ENCODE measurements at regions not wholly inside any gene's neighbourhood (a gene's known extent, or its start where the extent isn't known, plus 50 kb on each side); places are given as distances from the start of the nearest gene placed in this dataset.

DNA sequence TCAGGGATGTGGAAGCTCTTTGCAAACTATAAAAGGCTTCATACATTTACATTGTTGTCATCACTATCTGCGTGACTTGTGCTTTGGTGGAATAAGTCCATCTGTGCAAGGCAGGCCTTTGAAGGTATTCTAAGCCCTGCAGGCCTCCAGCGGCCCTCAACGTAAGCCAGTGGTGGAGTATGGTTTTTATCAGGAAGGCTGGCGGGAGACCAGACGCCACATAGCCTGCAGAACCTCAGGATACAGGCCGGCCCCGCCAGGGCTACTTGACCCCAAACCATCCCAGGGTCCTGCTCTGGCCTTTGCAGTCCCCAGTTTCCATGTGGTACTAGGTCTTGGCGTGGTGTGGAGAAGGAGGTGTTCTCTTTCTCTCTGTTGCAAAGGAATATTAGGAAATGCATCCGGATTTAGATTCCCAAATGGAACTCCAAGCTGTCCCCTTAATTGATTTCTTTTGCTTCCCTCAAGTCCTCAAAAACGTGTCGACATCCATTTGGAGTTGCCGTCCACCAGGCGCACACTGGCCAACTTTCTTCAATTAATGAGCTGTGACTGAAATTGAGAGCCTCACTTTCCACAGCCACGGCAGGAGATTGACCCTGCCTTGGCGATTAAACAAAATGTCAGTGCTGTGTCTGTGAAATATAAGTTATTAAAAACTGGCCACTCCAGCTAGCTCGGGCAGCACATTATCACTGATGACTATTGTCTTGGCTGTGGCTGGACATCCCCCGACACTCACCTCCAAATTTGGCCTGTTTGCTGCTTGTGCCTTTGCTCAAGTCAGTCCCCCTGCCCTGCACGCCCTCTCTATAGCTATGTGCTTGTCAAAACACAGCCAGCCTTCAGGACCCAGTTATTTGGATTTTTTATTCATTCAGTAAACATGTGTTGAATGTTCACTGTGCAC lies 239.8 kb upstream of the TLE3 start:
- no peak for DNase-seq (ENCODE audit: low read depth in 1 of 2, low spot score in 1 of 2)

DNA sequence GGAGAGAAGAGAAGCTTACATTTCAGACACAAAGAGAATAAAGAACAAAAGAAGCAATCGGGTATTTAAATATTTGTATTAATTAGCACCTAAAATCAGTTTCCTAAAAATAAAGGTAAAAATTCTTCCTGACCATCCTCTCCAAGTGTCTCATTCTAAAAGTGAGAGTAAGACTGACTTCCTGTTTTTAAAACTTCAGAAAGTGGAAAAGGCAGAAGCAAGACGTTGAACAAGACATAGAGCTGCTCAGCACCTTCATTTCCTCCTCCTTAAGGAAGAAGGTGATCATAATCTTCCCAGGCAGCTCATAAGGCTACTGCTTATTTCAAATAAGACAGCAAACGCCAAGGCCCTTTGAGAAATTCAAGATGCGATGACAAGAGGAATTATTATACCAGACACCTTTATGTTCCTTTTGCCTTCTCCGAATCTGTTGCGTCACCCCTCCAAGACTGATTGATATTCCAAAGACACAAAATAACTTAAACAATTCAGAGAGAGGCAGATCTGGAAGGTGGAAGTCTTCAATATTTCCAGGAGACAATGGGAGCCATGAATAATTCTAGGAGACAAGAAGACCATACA lies 238.8 kb upstream of the TLE3 start:
- DNase-seq (ENCODE audit: low read depth in 1 of 2, low spot score in 1 of 2), result no peak

DNA sequence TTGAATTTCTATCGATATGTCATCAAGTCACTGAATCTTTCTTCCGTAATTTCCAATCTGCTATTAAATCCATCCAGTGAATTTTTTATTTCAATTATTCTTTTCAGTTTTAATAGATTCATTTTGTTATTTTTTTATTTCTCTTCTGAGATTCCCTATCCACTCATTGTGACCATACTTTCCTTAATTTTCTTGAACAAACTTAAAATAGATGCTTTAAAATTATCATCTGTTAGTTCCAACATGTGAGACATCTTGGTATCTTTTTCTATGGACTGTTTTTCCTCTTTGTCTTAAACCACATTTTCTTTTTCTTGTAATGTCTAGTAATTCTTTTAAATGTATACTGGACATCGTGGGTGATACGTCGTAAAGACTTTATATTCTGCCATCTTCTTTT lies 236.6 kb upstream of the TLE3 start:
- no peak for DNase-seq (ENCODE audit: low read depth in 1 of 2, low spot score in 1 of 2)

DNA sequence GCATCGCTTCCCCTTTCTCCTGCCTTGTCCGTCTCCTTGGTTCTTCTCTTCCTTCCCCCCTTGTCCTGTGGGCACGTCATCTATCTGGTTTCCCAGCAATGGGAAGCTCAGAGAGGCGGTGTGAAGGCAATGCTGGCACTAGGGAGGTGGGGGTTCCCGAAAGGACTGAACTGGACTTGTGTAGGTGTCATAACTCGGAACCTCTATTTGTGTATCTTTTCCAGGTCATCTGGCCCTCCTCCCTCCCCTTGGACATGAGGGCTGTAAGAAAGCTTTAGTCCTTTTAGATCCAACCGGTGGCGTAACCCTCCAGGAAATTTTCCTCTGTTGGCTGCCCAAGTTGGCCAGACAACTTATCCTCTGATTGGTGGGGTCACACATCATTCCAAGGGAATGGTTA lies 231.5 kb upstream of the TLE3 start:
- no peak for DNase-seq (ENCODE audit: low read depth in 1 of 2, low spot score in 1 of 2)

DNA sequence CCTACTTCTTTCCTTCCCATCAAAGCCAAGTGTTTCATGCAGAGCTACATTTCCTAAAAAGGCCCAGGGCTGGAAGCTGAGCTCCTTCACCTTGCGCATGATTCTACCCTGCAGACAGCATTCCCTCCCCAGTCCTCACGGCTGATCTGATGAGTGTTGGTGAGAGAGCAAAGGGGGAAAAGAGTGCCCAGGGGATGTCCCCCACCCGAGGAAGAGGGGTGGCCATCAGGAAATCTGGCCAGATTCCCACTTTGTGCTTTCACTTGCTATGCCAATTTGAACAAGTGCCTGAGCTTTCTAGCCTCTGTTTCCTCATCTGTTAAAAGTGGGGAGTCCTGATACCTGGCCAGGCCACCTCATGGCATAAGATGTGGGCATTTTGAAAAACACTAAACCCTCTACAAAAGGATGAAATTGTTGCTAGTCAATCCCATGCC lies 231.0 kb upstream of the TLE3 start:
- no peak for DNase-seq (ENCODE audit: low read depth in 1 of 2, low spot score in 1 of 2)

DNA sequence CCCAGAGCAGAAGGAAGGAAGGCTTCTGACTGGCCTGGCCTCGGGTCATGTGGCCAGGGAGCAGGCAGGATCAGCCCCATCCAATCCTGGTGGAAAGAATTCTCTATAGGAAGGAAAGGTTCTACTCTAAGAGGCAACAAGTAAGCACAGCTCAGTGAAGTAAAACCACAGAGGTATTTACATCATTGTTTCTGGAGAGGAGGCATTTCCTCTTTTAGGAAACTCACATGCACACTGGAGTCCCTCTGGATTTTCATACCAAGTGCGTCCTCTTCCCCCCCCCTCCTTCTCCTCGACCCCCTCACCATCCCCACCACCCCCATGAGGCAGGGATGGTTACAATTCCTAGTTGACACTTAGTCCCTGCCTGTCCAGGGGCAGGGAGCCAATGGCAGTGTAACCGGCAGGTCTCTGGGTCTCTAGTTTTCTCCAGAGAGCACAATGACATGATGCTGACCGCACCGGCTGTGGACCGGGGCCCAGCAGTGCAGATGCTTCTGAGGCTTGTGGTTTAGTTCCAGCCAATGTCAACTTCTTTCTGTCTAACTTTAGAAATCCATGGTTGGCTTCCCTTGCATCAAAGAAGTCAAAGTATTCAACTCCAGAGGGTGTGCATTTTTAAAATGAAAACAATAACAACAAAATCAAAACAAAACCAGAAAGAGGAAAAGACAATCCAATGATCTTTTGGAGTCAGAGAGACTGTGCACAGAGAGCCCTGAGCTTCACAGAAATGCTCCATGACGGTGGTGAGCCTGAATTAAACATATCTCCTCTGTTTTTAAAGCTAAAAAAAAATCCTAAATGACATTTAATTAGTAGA lies 230.3 kb upstream of the TLE3 start:
- DNase-seq (ENCODE audit: low read depth in 1 of 2, low spot score in 1 of 2), result no peak

DNA sequence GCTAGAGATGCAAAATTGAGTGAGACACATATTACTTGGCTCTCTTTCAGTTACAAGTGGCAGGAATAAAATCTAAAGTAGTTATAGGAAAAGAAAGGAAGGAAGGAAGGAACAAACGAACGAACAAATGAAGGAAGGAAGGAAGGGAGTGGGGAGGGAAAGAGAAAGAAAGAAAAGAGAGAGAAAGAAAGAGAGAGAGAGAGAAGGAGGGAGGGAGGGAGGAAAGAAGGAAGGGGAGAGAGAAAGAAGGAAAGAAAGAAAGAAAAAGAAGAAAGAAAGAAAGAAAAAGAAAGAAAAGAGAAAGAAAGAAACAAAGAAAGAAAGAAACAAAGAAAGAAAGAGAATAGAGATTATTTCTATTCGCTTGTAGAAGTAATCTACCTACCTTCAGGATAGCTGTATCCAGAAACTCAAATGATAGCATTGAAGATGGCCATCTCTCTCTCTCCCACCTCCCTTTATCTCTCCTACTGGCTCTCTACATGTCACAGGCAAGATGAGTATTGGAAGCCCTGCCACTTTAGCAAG lies 229.7 kb upstream of the TLE3 start:
- DNase-seq (ENCODE audit: low read depth in 1 of 2, low spot score in 1 of 2), result no peak

DNA sequence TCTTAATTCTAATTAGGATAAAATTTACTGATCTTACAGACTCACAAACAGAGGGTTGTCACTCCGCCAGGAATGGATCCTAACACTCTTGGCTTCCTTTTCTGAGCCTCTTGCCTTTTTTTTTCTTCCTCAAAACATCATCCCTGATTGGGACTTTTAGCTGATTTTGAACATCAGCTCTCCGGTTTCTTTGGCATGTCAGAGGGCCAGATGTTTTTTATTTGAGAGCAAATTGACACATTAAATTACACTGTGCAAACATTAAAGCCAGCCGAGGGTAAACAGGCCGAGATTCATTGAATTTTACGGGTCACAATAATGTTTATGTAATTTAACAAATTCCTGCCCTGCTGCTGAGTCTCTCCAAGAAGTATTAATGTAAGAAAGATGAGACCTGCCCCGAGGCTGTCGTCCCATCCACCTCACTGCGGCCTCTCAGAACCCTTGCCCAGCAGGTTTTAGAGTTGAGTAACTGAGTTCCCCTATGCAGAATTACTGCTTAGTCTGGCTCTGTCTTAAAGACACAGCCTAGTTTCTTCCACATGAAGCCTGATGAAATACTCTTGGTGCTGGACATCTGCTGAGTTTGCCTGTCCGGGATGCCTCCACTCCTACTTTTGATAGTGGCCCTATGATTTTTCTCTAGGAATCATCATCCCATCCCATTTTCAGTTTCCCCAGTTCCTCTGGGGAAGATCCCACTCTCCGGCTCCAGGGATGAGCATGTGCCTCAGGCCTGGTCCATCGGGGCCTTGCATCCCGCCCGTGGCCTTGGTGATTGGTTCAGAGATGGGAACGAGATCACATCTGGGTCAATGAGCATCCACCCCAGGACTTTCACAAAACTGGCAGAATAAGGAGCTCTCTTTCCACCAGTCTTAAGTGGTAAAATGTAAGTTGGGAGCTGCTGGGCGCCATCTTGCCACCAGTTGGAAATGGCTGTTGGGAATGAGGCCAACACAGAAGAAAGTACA lies 226.6 kb upstream of the TLE3 start:
- DNase-seq (ENCODE audit: low read depth in 1 of 2, low spot score in 1 of 2), result no peak

DNA sequence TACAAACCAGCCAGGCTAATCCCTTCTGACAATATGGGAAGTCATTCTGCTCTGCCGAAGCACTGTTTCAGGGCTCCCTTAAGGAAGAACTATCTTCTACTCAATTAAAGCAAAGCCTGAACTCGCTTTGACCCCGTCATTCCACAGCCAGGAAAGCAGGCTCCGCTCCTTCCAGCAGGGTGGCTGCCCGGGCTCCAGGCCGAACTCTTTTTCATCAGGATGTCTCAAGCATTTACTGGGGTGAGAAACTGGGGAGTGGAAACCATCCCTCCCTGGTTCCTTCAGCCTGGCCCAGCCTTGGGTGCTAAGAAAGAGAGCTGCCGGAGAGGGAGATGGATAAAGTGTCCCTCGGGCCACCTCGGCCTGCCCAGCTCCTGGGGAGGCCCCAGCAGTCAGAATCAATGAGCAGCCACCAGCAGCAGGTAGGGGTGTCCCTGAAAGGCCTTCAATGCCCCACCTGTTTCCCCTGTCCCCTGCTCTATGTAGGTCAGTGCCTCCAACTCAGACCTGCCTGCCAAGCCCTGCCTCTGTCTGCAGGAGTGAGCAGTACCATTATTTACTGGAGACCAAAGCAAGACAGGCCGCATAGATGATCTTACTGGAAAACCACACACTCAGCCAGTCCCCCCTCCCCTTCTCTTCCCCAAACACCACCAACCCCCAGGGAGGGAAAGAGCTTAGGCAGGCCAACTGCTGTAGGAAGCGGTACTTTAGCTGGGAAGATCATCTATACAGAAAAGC lies 225.6 kb upstream of the TLE3 start:
- no peak for DNase-seq (ENCODE audit: low read depth in 1 of 2, low spot score in 1 of 2)

DNA sequence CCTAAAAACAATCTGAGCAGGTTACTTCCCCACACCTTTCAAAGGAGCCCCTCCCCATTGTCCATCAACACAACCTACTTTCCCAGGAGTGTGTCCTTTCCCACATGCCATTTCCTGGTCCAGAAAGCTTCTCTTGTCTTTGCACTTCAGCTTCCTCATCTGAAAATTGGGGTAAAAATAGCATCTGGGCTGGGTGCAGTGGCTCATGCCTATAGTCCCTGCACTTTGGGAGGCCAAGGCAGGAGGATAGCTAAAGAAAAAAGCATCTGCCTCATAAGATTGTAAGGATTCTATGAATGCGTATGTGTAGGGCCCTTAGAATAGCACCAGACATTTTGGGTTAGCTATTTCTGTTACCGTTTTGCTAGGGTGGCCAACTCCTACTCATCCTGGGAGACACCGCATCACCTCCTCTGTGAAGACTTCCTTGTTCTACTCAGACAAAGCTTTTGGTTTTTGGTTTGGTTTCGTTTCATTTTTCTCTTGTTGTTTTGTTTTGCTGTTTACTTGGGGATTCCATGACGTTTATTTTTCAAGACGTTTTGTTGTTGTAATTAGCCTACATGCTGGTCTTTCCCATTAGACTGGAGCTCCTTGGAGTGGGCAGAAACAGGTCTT lies 224.4 kb upstream of the TLE3 start:
- no peak for DNase-seq (ENCODE audit: low read depth in 1 of 2, low spot score in 1 of 2)

DNA sequence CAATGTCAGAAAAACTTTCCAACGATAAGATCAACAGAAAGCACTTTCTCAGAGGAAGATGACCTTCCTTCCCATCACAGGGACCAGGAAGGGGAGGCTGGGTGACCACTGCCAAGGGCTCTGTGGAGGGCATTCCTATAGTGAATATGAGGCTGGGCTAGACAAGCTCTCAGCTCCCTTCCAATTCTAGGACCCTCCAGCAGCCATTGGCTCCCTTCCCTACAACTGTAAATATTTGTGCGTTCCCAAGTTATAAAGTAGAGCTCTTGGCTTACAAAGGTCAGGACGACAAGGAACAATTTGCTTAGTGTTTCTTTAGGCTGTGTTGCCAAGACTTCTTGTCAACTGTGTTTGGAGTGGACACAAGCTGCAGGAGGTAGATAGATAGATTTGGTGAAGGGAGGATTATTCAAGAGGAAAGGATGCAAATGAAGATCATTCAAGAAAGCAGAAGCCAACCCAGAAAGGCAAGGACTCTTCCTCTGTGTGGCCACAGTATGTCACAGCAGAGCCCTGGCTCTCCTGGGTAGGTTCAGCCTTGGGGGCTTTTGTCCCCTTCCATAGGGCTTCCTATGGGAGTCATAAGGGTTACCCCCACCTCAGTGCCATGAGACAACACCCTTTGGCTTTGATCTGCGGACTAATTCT lies 223.6 kb upstream of the TLE3 start:
- no peak for DNase-seq (ENCODE audit: low read depth in 1 of 2, low spot score in 1 of 2)

DNA sequence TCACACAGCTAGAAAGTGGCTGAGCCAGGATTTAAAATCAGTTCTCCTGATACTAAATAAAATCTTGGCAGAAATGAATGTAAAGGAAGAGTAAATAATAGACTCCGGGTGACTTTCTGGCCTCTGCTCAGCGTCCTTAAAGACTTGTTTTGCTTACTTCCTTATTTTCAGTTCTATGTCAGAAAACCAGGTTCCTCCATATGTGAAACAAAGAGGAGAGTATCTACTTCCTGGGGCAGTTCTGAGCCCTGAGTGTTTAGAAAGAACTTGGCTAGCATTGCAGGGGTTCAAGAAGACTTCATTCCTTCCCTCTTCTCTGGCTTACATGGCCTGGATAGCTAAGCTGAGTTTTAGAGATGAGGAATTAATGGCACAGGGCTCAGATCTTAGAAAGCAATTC lies 222.8 kb upstream of the TLE3 start:
- no peak for DNase-seq (ENCODE audit: low read depth in 1 of 2, low spot score in 1 of 2)

DNA sequence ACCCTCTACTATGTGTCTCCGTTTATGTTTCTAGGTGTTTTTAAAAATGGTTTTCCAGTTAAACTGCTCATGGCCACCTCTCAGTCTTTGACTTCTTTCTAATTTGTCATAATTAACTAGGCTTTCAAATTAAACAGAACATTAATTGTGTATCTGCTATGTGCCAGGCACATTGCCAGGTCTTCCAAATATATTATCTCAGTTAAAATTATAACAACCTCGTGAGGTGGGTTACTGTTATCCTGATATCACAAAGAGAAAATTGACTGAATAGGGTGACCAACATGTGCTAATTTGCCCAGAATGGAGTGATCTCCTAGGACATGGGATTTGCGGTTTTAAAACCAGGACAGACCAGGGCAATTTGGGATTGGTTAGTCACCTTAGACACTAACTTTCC lies 222.4 kb upstream of the TLE3 start:
- DNase-seq (ENCODE audit: low read depth in 1 of 2, low spot score in 1 of 2), result no peak

DNA sequence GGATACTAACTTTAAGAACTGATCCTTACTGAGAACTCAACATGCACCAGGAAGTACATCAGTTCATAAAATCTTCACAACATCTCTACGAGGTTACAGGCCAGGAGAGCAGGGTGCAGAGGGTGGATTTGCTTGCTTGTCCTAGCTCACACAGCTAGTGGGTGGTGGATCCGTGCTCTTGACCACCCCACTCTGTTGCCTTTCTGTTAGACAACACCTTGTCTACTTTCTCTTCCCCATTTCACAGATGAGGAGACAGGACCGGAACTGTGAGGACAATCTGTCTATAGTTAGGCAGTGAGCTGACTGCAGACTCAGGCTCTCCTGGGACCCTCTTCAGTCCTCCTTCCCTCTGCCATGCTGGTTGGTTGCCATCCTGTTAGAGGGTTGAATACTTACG lies 221.7 kb upstream of the TLE3 start:
- DNase-seq (ENCODE audit: low read depth in 1 of 2, low spot score in 1 of 2), result no peak

DNA sequence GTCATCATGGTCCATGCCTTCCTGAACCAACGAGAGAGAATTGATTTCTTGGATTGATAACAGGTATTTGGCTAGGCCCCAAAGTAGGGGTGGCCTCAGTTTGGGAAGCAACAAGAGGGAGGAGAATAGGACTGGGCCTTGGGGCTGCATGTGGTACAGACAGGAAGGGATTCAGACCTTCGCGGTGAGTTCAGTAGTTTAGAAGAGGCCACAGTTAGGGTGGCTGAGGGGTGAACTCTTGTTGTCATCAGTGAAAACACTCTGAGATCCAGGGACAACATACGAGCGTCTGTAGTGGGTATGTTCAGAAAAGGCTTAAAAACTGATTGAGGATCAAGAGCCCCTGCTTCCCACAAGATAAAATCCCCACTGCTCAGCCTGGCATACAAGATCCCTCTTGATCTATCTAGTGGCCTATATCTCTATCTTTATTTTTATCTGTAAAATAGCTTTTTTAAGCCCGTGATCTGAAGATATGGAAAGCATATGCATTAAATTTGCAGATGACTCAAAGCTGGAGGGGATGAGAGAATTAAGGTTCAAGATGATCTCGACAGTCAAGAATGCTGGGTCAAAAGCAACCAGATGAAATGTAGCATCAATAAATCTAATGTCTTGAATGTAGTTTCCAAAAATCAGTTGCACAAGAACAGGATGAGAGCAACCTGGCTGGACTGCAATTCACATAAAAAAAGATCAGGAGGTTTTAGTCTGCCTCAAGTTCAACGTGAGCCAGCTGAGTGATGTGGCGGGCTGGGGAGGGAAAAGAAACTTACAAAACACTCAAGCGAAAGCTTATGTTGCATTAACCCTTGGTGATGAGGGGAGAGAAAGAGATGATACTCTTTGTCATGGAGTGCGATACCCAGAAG lies 221.1 kb upstream of the TLE3 start:
- DNase-seq (ENCODE audit: low read depth in 1 of 2, low spot score in 1 of 2), result no peak

DNA sequence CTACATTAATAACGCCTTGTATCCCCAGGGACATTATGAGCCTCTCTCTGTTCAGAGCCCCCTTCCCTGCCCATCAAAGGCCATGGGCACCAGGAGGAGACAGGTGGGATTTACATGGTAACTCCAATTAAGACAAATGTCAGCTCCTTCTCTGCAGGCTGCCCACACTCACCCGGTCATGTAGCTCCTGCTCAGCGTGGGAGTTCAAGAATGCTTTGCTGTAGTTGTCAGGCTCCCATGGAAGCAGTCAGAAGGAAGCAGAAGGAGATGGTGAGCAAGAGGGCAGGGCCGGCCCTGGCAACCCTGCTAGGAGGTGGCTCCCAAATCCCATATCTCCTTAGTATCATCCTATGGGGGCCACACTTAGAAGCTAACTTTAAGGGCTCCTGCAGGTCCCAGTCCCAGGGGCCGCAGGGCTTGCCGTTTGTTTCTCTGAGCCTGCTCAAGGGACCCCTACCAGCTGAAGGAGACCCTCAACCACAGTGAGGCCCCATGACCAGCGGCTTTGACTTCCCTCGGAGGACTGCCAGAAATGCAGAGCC lies 218.4 kb upstream of the TLE3 start:
- no peak for DNase-seq (ENCODE audit: low read depth in 1 of 2, low spot score in 1 of 2)

DNA sequence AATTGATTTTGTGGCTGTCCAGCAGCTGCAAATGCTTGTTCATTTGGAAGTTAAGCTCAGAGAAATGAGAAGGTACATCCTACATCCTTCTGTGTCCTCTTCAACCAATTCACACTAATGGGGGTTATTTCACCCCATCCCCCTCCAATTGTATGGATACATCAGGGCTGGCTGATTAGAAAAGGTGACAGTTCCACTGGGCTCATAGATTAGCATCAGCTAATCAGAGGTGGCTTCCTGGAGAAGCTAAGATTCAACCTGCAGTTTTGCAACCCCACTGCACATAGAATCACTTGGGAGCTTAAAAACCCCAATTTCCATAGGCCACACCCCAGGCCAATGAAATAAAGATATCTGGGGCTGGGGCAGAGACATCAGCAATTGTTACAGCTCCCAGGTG lies 217.7 kb upstream of the TLE3 start:
- DNase-seq (ENCODE audit: low read depth in 1 of 2, low spot score in 1 of 2), result no peak

DNA sequence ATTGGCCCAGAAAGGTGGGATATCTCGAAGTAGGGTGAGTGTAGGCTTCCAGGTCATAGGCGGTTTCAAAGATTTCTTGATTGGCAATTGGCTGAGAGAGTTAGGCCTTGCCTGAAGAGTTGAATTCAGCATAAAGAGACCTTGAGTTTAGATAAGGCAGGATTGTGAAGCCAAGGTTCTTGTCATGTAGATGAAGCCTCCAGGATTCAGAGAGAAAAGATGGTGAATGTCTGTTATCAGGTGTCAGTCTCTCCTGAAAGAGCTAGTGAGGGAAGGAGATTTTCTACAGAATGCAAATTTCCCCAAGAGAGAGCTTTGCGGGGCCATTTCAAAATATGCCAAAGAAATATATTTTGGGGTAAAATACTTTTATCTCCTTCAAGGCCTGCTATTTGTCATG lies 217.0 kb upstream of the TLE3 start:
- DNase-seq (ENCODE audit: low read depth in 1 of 2, low spot score in 1 of 2), result no peak
